KOPT-K1 (cell line): ENCODE measurements at regions not wholly inside any gene's neighbourhood (a gene's known extent, or its start where the extent isn't known, plus 50 kb on each side); places are given as distances from the start of the nearest gene placed in this dataset.
"Not testable (repeated sequence)": the region's sequence is repeated elsewhere in the genome, so short reads cannot be mapped to it uniquely, and the experiment has no call there.

Experiments
- H3K27ac ChIP-seq: fragments of 200-600 bp; sonication (generic); 2 replicates; pipeline ENCODE4 v1.5.1; 2016; ENCODE audit warnings: antibody characterized with exemption, mild to moderate bottlenecking, low read depth, low read length; ENCODE audit not compliant: poor library complexity, severe bottlenecking
- H3K36me3 ChIP-seq: fragments of 200-600 bp; sonication (generic); 2 replicates; pipeline ENCODE4 v1.5.1; 2017; ENCODE audit warnings: antibody characterized with exemption, mild to moderate bottlenecking, low read length, moderate library complexity; ENCODE audit not compliant: insufficient read depth
- H3K9me3 ChIP-seq: fragments of 200-600 bp; sonication (generic); 2 replicates; pipeline ENCODE4 v1.5.1; 2017; ENCODE audit warnings: antibody characterized with exemption, low read length, mild to moderate bottlenecking; ENCODE audit not compliant: insufficient read depth, poor library complexity, severe bottlenecking

DNA sequence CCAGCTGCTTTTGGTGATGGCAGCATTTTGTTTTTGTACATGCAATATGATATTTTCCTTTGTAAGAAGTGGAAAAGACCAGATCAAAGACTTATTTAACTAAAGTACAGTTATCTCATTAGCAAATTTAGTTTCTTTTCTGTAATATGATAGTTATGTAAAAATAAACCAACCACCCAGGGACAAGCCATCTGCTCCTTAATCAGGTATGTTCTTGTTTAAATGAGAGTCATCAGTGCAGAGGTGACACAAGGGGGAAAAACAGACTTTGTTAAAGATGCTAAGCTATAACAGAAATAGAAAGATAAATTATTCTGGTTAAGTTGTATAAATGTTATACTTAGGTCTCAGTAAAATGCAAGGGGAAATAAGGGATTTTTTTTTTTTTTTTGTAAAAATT, 805.7 kb upstream of the SEMA6A start:
- H3K9me3 ChIP-seq: no peaks in the 10 kb centered on the region
- H3K36me3 ChIP-seq: no peaks in the 10 kb centered on the region
- H3K27ac ChIP-seq: no peak overlapping the region

DNA sequence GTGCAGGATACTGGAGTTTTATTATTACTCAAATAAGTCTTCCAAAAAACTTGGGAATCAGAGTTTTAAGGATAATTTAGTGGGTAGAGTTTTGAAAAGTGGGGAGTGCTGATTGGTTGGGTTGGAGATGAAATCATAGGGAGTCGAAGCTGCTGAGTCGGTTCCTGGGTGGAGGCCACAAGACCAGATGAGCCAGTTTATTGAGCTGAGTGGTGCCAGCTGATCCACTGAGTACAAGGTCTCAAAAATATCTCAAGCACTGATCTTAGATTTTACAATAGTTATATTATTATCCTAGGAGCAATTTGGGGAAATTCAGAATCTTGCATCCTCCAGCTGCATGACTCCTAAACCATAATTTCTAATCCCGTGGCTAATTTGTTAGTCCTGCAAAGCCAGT, 804.9 kb upstream of the SEMA6A start:
- Histone ChIP-seq H3K36me3 (no peaks in the 10 kb centered on the region), H3K9me3 (no peaks in the 10 kb centered on the region), H3K27ac (no peak overlapping the region)

DNA sequence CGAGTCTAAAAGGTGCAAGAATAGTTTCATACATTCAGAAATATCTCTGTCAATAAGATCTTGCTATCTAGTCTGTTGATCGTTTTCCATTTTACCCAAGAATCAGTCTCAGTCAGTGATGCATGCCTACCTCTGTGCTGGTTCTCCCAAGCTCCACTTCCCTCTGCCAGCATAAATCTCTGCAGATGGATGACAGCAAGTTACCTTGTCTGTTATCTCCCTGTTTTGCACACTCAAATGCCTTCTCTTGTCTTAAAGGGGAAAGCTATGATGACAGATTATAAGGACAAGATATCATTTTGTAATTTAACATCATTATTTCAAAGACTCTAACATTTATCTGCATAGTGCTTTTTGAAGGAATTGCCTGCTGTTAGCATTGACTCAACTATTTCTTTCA, 802.1 kb upstream of the SEMA6A start:
- no peaks in the 10 kb centered on the region for H3K9me3 ChIP-seq
- H3K27ac ChIP-seq: no peak overlapping the region
- H3K36me3 ChIP-seq: no peaks in the 10 kb centered on the region

DNA sequence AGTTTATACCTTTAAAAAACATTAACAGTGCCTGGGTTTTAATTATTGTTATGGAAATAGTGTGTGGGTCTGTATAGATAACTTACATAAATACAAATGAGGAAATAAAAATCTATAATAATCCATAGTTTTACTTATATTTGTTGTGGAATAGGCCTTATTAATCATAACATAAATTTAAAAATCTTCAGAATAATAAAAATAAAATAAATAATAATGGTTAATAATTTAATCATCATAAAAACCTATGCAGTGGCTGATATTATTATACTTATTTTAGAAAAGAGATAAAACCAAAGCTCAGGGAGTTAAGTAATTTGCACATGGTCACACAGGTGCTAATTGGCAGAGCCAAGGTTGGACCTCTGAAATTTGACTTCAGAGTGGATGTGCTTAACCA, 785.3 kb upstream of the SEMA6A start:
- Histone ChIP-seq H3K36me3 (no peaks in the 10 kb centered on the region), H3K9me3 (no peaks in the 10 kb centered on the region), H3K27ac (no peak overlapping the region)

DNA sequence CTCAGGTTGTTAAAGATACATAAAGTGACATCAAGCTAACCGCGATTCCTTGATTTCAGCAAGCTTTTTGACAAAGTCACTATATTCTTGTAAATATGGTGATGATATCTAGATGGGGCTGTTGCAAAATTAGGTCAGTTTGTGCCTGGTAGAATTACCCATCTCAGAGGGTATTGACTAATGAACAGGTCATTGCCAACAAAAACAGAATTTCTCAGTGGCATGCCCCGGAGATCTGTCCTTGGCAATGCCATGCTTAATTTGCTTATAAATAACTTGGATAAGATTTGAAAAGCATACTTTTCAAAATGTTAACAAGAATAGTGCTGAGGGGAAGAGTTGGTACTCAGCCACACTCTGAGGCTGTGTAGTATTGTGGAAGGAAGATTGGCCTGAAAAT, 783.3 kb upstream of the SEMA6A start:
- Histone ChIP-seq H3K36me3 (no peaks in the 10 kb centered on the region), H3K27ac (no peak overlapping the region), H3K9me3 (no peaks in the 10 kb centered on the region)

DNA sequence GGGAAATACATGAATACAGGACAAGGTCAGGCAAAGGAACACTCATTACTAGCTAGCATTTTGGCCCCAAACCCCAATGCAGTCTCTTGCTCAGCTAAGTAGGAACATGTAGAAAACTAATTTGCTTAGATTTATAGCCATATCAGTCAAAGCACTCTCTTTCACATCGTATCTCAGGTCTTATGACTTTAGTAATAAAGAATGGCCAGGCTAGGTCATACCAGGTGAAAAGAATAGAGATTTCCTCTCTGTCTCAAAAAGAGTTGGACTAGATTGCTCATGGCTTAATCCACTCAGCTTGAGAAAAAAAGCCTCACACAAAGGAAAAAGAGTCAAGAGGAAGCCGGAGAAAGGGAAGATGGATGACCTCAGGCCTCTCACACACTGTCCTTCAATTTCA, 772.7 kb upstream of the SEMA6A start:
- Histone ChIP-seq H3K36me3 (no peaks in the 10 kb centered on the region), H3K9me3 (no peaks in the 10 kb centered on the region), H3K27ac (no peak overlapping the region)

DNA sequence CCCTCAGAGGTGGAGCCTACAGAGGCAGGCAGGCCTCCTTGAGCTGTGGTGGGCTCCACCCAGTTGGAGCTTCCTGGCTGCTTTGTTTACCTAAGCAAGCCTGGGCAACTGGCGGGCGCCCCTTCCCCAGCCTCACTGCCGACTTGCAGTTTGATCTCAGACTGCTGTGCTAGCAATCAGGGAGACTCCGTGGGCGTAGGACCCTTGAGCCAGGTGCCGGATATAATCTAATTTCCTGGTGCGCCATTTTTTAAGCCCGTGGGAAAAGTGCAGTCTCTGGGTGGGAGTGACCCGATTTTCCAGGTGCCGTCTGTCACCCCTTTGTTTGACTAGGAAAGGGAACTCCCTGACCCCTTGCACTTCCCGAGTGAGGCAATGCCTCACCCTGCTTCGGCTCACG, 769.1 kb upstream of the SEMA6A start:
- H3K27ac ChIP-seq, H3K36me3 ChIP-seq, H3K9me3 ChIP-seq: not testable (repeated sequence)

DNA sequence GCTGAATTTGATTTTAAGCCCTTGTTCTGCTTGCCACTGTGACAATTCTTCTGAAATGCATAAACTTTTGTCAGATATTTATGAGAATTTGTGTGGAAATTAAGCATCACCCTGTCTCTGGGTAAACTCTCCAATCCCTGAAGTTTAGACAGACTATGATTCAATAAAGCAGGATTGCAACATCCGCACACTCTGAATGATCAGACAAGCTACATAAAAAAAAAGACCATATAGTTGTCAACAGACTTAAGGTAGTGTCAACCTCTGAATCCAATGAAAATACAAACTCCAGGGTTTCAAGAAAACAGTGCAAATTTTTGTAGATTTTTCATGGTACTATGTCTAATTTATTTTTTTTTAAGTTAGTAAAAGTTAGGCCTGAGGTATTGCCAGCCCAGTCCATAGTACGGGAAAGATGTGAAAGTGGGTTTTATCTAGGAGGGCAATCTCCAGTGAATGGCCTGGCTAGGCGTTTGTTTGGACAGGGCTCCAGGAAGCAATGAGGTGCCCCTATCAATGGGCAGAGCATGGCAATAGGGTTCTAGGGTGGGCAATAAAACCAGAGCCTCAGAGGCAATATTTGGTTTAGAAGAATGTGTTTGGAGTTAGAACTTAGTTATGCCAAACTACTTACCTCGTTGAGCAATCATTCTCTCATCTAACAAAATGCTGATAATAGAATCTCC, 762.6 kb upstream of the SEMA6A start:
- Histone ChIP-seq H3K36me3 (no peaks in the 10 kb centered on the region), H3K27ac (no peak overlapping the region), H3K9me3 (no peaks in the 10 kb centered on the region)

DNA sequence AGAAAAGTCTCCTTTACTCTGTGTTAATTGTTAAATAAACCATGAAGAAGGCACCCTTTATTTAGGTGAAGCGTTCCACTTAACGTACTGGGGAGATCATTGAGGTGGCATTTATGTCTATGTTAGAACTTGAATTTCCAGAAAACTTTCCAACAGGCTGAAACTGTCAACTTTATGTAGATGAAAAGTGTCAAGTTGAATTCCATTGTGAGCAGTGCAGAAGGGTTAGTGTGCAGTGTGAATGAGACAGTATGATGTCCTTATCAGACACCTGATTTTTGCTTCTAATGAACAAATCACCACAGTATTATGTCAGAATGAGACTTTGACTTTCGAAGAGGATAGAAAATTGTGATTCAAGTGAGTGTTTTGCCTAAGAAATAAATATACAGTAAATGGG, 761.6 kb upstream of the SEMA6A start:
- no peak overlapping the region for H3K27ac ChIP-seq
- H3K36me3 ChIP-seq: no peaks in the 10 kb centered on the region
- H3K9me3 ChIP-seq: no peaks in the 10 kb centered on the region

DNA sequence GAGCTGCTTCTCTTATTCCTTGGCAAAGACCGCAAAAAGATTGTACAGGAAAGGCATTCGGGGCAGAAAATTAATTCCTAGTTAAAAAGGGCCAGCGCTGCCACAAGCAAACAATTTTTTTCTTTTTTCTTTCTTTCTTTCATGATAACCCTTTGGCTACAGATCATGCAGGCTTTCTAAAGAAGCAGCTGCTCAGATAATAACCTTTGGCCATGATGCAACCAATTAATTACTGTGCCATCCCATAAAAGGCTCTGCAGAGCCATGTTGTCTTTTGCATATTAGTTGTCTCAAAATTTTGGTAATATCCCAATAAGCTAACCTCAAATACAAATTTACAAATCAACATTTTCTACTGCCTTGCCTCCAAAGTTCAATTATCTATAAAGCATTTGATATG, 758.4 kb upstream of the SEMA6A start:
- H3K36me3 ChIP-seq: no peaks in the 10 kb centered on the region
- H3K27ac ChIP-seq: no peak overlapping the region
- H3K9me3 ChIP-seq: no peaks in the 10 kb centered on the region

DNA sequence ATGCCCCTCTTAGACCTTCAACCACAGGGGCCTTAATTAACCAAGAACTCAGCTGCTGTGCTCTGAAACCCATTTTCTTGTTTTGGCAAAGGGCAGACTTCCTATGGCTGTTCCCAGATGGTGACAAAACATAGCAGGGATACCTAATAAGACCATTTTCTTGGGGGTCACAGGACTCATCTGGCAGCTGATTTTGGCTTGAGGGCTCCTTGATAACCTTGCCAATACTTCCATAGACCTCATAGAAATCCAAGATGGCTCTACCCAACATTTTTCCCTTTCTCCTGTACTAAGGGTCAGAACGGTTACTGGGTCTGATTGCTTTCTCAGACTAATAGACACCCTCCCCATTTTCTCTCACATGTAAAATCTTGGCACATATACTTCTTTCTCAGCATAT, 757.7 kb upstream of the SEMA6A start:
- Histone ChIP-seq H3K36me3 (no peaks in the 10 kb centered on the region), H3K9me3 (no peaks in the 10 kb centered on the region), H3K27ac (no peak overlapping the region)

DNA sequence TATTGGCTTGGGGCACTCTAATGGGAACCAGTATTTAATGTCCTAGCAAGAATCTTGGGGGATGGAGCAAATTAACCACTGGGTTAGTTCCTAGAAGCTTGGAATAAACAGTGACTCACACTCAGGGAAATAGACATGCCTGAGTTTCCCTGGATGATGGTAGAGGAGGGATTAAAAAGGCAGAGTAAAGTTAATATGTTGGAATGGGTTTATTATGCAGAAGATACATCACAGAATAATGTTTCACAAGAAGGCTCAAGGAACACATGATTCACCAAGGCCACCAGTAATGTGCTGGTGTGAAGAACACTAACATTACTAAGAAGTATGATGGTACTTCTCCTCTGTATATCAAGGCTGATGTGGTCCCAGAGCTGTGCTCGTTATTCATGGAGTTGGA, 752.9 kb upstream of the SEMA6A start:
- Histone ChIP-seq H3K36me3 (no peaks in the 10 kb centered on the region), H3K9me3 (no peaks in the 10 kb centered on the region), H3K27ac (no peak overlapping the region)

DNA sequence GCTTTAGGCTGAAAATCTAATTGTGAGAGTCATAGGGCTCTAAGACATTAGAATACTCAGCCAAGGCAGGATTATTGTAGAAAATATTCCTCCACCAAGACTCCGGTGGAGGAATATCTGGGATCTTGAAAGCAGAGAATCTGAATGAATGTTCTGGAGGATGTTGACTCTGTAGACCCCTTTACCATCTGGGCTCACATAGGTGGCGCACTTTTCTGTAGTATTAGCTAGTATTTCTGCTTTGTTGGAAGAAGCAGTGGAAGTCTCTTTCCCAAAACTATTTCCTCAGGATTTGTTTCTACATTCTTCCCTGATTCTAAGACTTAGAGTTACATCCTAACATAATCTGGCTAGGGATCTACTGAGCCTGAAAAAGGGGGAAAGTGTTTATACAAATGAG, 752.4 kb upstream of the SEMA6A start:
- no peaks in the 10 kb centered on the region for H3K36me3 ChIP-seq
- H3K9me3 ChIP-seq: no peaks in the 10 kb centered on the region
- H3K27ac ChIP-seq: no peak overlapping the region

DNA sequence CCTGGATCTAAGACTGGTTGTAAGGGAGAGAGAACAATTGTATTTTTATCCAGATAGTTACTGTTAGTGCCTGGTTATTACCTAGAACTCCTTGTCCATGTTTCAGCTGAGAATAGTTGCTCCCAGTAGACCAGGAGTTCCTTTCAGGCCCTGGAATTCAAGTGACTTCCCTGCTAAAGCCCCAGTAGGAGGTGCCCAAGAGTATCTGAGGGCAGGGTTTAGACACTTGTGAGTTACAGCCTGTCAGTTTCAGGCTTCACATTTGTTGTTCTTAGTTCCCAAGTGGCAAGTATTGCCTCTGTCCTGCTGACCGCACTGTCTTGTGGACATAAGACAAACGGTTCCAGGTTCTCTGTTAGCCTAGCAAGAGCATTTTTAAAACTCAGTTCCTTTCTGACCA, 743.9 kb upstream of the SEMA6A start:
- no peaks in the 10 kb centered on the region for H3K9me3 ChIP-seq
- H3K36me3 ChIP-seq: no peaks in the 10 kb centered on the region
- H3K27ac ChIP-seq: no peak overlapping the region

DNA sequence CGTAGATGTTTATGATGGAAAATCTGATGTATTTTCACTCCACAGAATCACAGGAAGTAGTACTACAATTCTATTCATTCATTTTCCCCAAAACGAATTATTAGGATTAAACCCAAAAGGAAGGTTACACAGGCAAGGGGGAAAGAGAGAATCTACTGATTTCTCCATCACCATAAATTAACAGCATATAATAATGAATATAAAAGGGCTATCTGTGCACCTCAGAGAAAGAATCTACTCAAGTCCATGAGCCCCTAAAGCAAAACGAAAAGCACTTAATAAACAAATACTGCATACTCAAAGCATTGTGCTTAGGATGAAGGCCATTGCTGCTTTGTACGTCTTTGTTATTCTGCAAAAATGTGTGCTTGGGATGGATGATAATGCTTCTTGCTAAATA, 740.5 kb upstream of the SEMA6A start:
- H3K36me3 ChIP-seq: no peaks in the 10 kb centered on the region
- H3K27ac ChIP-seq: no peak overlapping the region
- no peaks in the 10 kb centered on the region for H3K9me3 ChIP-seq

DNA sequence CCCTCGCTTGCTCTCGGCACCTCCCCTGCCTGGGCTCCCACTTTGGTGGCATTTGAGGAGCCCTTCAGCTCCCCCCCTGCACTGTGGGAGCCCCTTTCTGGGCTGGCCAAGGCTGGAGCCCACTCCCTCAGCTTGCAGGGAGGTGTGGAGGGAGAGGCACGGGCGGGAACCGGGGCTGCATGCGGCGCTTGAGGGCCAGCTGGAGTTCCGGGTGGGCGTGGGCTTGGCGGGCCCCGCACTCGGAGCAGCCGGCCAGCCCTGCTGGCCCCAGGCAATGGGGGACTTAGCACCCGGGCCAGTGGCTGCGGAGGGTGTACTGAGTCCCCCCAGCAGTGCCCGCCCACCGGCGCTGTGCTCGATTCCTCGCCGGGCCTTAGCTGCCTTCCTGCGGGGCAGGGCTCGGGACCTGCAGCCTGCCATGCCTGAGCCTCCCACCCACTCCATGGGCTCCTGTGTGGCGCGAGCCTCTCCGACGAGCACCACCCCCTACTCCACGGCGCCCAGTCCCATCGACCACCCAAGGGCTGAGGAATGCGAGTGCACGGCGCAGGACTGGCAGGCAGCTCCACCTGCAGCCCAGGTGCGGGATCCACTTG, 730.0 kb upstream of the SEMA6A start:
- not testable (repeated sequence) for H3K27ac ChIP-seq, H3K9me3 ChIP-seq, H3K36me3 ChIP-seq
